Hepatocyte (in vitro differentiated cells): ENCODE measurements at regions not wholly inside any gene's neighbourhood (a gene's known extent, or its start where the extent isn't known, plus 50 kb on each side); places are given as distances from the start of the nearest gene placed in this dataset.

Experiments used
- CTCF ChIP-seq: fragments of 200-600 bp; sonication (generic); IDR thresholded peaks from 2 replicates; pipeline ENCODE4 v1.5.1; 2016; ENCODE audit warnings: antibody characterized with exemption, mild to moderate bottlenecking; ENCODE audit not compliant: poor library complexity
- EZH2 ChIP-seq: fragments of 200-600 bp; sonication (generic); IDR thresholded peaks from 2 replicates; pipeline ENCODE4 v1.6.1; 2016; ENCODE audit warnings: antibody characterized with exemption, mild to moderate bottlenecking, borderline replicate concordance
- EZH2phosphoT487 ChIP-seq: fragments of 200-600 bp; sonication (generic); IDR thresholded peaks from one replicate; pipeline ENCODE4 v1.6.1; 2018; ENCODE audit warnings: antibody characterized with exemption, mild to moderate bottlenecking, low read depth, moderate library complexity; ENCODE audit not compliant: unreplicated experiment, severe bottlenecking

- TF ChIP-seq CTCF (no peak), EZH2phosphoT487 (no peak), EZH2 (no peak)
Measured at GRCh38 chr3:10722911-10723310, 93.1 kb upstream of the SLC6A11 start.
